NB4 (cell line): ENCODE measurements at regions not wholly inside any gene's neighbourhood (a gene's known extent, or its start where the extent isn't known, plus 50 kb on each side); places are given as distances from the start of the nearest gene placed in this dataset.

Source experiments
- CTCF ChIP-seq: IDR thresholded peaks from one replicate; pipeline ENCODE4 v1.5.1; 2012; ENCODE audit warnings: low read depth, low read length
- MAX ChIP-seq: IDR thresholded peaks from 2 replicates; pipeline ENCODE4 v1.6.1; 2011; ENCODE audit warnings: low read depth, low read length
- POLR2A ChIP-seq: IDR thresholded peaks from 2 replicates; pipeline ENCODE4 v1.6.1; 2011; ENCODE audit warnings: mild to moderate bottlenecking; ENCODE audit not compliant: insufficient read length; ENCODE audit errors: extremely low read depth

DNA sequence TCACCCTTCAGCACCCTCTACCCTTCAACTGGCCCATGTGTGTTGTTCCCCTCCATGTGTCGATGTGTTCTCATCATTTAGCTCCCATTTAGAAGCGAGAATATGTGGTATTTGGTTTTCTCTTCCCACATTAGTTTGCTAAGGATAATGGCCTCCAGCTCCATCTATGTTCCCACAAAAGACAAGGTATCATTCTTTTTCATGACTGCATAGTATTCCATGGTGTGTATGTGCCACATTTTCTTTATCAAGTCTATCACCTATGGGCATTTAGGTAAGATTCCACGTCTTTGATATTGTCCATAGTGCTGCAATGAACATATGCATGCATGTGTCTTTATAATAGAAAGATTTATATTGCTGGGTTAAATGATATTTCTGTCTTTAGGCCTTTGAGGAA, 325.1 kb upstream of the ADAMTS16 start:
- TF ChIP-seq CTCF (no peak), POLR2A (no peak), MAX (no peak)
